Smooth muscle cell (in vitro differentiated cells): ENCODE measurements at regions not wholly inside any gene's neighbourhood (a gene's known extent, or its start where the extent isn't known, plus 50 kb on each side); places are given as distances from the start of the nearest gene placed in this dataset.

Experiments
- DNase-seq: peaks from one replicate; lab custom pipeline; 2025; ENCODE audit not compliant: unreplicated experiment; lab: John Stamatoyannopoulos, UW
- H2AFZ ChIP-seq: fragments of 200-600 bp; sonication (generic); 2 replicates; pipeline ENCODE4 v1.6.0; 2016; ENCODE audit warnings: antibody characterized with exemption, low read depth, mild to moderate bottlenecking
- H3F3A ChIP-seq: fragments of 200-600 bp; sonication (generic); 2 replicates; pipeline ENCODE4 v1.6.0; 2017; ENCODE audit warnings: antibody characterized with exemption, low read depth
- H3K27ac ChIP-seq: fragments of 200-600 bp; sonication (generic); 2 replicates; pipeline ENCODE4 v1.5.1; 2016; ENCODE audit warnings: low read depth, mild to moderate bottlenecking
- H3K27me3 ChIP-seq: fragments of 200-600 bp; sonication (generic); 2 replicates; pipeline ENCODE4 v1.6.1; 2016; ENCODE audit warnings: low read depth, mild to moderate bottlenecking
- H3K36me3 ChIP-seq: fragments of 200-600 bp; sonication (generic); 2 replicates; pipeline ENCODE4 v1.5.1; 2016; ENCODE audit warnings: low read depth
- H3K4me1 ChIP-seq: fragments of 200-600 bp; sonication (generic); 2 replicates; pipeline ENCODE4 v1.5.1; 2016; ENCODE audit warnings: low read depth
- H3K4me2 ChIP-seq: fragments of 200-600 bp; sonication (generic); 2 replicates; pipeline ENCODE4 v1.6.0; 2016; ENCODE audit warnings: mild to moderate bottlenecking
- H3K4me3 ChIP-seq: fragments of 200-600 bp; sonication (generic); 2 replicates; pipeline ENCODE4 v1.5.1; 2016; ENCODE audit warnings: mild to moderate bottlenecking
- H3K79me2 ChIP-seq: fragments of 200-600 bp; sonication (generic); 2 replicates; pipeline ENCODE4 v1.6.0; 2016; ENCODE audit warnings: low read depth, mild to moderate bottlenecking
- H3K9ac ChIP-seq: fragments of 200-600 bp; sonication (generic); 2 replicates; pipeline ENCODE4 v1.6.0; 2016; ENCODE audit warnings: low read depth
- H3K9me3 ChIP-seq: fragments of 200-600 bp; sonication (generic); replicated peaks from 2 replicates; pipeline ENCODE4 v1.5.1; 2016; ENCODE audit warnings: low read depth
- H4K20me1 ChIP-seq: fragments of 200-600 bp; sonication (generic); 2 replicates; pipeline ENCODE4 v1.6.0; 2016; ENCODE audit warnings: low read depth
- WGBS: methylation state at CpG from one replicate; pipeline ENCODE4 v1.1.7; 2016; ENCODE audit warnings: low lambda C conversion rate; 5-methylcytosine and 5-hydroxymethylcytosine counted together
- TF ChIP-seq, protein P1 (sequence below): fragments of 200-600 bp; sonication (generic); IDR thresholded peaks from 2 replicates; pipeline ENCODE4 v1.5.1; 2017; ENCODE audit warnings: borderline replicate concordance, mild to moderate bottlenecking, antibody characterized with exemption; ENCODE audit not compliant: insufficient read depth, poor library complexity, severe bottlenecking

DNA sequence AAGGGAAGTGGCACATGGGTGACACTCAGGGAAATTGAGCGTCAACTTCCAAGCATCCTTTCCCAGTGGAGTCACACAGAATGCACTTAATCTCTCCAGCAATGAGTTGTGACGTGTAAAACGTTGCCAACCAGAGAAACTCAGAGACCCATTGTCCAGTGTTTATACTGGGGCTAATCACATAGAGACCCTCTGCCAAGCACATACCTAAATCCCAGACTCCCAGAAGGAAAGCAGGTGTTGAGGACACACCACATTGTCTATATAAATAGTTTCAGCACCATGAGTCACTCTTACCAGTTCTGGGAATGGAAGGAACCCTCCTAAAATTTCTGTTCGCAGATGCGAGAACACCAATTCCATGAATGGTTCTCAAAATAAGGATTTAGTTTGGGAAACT, 76.4 kb upstream of the BET1 start:
- no peak for DNase-seq
- Histone ChIP-seq H3K27ac (no peak overlapping the region), H3K9ac (no peak overlapping the region), H3K4me1 (no peaks in the 10 kb centered on the region), H3K4me2 (no peak overlapping the region), H3K27me3 (no peaks in the 10 kb centered on the region), H3K4me3 (no peak overlapping the region), H3F3A (no peaks in the 10 kb centered on the region), H2AFZ (no peak overlapping the region), H4K20me1 (no peaks in the 10 kb centered on the region), H3K9me3 (no peaks in the 10 kb centered on the region), H3K36me3 (no peaks in the 10 kb centered on the region), H3K79me2 (no peaks in the 10 kb centered on the region)
- TF ChIP-seq, protein P1, sequence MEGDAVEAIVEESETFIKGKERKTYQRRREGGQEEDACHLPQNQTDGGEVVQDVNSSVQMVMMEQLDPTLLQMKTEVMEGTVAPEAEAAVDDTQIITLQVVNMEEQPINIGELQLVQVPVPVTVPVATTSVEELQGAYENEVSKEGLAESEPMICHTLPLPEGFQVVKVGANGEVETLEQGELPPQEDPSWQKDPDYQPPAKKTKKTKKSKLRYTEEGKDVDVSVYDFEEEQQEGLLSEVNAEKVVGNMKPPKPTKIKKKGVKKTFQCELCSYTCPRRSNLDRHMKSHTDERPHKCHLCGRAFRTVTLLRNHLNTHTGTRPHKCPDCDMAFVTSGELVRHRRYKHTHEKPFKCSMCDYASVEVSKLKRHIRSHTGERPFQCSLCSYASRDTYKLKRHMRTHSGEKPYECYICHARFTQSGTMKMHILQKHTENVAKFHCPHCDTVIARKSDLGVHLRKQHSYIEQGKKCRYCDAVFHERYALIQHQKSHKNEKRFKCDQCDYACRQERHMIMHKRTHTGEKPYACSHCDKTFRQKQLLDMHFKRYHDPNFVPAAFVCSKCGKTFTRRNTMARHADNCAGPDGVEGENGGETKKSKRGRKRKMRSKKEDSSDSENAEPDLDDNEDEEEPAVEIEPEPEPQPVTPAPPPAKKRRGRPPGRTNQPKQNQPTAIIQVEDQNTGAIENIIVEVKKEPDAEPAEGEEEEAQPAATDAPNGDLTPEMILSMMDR = no peak
- 92% methylated on average over 5 of the region's 5 CpGs for WGBS

DNA sequence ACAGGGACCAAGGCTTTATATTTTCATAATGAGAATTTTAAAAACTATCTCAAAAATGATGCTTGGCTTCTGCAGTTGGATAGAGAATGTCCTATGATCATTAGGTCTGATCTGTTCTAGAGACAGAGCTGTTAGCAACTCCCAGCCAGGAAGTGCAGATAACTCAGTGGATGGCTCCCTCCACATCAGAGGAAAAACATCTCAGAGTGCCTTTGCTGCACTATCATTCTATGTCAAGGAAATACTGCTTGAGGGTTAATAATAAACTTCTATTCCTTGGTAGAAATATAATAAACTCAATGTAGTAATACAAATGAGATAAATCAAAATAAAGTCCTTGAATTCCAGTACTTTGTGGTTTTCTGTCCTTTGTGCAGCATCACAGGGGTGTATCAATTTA, 78.0 kb upstream of the BET1 start:
- Histone ChIP-seq H3K36me3 (no peaks in the 10 kb centered on the region), H3K79me2 (no peaks in the 10 kb centered on the region), H3K4me1 (no peaks in the 10 kb centered on the region), H4K20me1 (no peaks in the 10 kb centered on the region), H2AFZ (no peak overlapping the region), H3F3A (no peaks in the 10 kb centered on the region), H3K27ac (no peak overlapping the region), H3K4me2 (no peak overlapping the region), H3K27me3 (no peaks in the 10 kb centered on the region), H3K4me3 (no peak overlapping the region), H3K9me3 (no peaks in the 10 kb centered on the region), H3K9ac (no peak overlapping the region)
- TF ChIP-seq, protein P1 = no peak
- no peak for DNase-seq

DNA sequence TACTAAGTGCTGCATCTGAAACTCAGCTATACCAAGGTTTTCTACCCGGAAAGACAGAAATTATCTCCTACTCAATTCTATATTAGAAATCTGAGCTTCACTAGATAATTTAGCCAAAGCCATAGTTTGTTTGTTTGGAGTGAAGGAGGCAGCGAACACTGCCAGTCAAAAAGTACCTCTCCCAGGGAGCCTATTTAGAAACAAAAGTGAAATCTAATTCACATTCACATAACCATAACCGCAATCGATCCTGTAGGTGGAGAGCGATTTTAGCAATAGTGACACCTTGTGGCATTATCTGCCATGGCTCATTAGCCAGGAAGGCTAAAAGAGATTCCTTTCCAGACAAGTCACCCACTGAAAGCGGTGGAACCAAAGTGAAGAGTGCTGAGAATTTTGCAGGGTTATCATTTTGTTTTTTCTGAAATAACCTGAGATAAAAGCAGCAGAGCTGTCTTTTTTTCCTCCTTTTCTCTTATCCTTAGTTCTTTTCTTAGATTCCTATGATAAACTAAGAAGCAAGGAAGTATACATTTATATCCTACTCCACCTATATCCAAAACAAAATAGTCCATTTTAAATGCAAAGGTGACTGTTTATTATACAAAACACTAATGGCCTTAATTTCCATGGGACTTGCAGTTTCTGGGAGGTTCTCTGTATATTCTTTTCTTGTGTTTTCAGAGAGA, 83.7 kb upstream of the BET1 start:
- Histone ChIP-seq H3F3A (no peaks in the 10 kb centered on the region), H3K9ac (no peak overlapping the region), H3K36me3 (no peaks in the 10 kb centered on the region), H4K20me1 (no peaks in the 10 kb centered on the region), H3K4me3 (peak overlapping the region; percentile 24), H3K4me1 (peaks cover 13% of the 10 kb centered on the region), H3K79me2 (no peaks in the 10 kb centered on the region), H2AFZ (peak overlapping the region; percentile 20), H3K27ac (no peak overlapping the region), H3K4me2 (peak overlapping the region; percentile 76), H3K27me3 (no peaks in the 10 kb centered on the region), H3K9me3 (no peaks in the 10 kb centered on the region)
- WGBS = 21% methylated on average over 6 of the region's 6 CpGs
- no peak for DNase-seq
- TF ChIP-seq, protein P1 = peak; percentile 80

DNA sequence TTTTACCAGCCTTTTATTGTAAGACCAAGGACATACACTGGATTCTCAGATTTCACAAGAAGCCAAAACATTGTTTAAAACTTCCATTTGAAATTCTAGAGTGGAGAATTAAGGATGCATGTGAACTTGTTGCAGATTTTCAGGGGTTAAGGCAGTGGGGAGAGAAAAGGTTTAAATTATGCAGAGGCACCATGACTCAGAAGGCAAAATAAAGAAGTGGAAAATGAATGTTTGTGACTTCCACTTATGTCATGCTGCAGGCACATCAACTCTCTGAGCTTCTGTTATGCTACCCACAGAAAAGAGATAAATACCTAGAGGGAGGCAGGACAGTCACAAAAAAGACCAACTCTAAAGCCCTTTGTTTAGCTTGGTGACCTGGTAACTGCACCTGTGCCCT, 84.4 kb upstream of the BET1 start:
- H3K4me3 ChIP-seq = no peak overlapping the region
- TF ChIP-seq, protein P1 = no peak
- H3K4me2 ChIP-seq = peak overlapping the region; percentile 76
- H3K79me2 ChIP-seq = no peaks in the 10 kb centered on the region
- H2AFZ ChIP-seq = no peak overlapping the region
- H3K27ac ChIP-seq = no peak overlapping the region
- peaks cover 13% of the 10 kb centered on the region for H3K4me1 ChIP-seq
- H4K20me1 ChIP-seq = no peaks in the 10 kb centered on the region
- H3K9ac ChIP-seq = no peak overlapping the region
- no peak for DNase-seq
- H3K9me3 ChIP-seq = no peaks in the 10 kb centered on the region
- no peaks in the 10 kb centered on the region for H3K27me3 ChIP-seq
- H3K36me3 ChIP-seq = no peaks in the 10 kb centered on the region
- no peaks in the 10 kb centered on the region for H3F3A ChIP-seq
